ENCODE measurements at regions not wholly inside any gene's neighbourhood (a gene's known extent, or its start where the extent isn't known, plus 50 kb on each side); places are given as distances from the start of the nearest gene placed in this dataset.

GRCh38 chr2:36140391-36140790, 215.2 kb upstream of the CRIM1 start:
- Histone ChIP-seq H3K4me3 (ENCODE audit: low read depth in 1 of 3, low read length in 3 of 3) (no peak overlapping the region), H3K27ac (ENCODE audit: low read depth in 1 of 2, low read length in 2 of 2) (no peak overlapping the region), H3K36me3 (ENCODE audit: control insufficient read depth in 4 of 4, insufficient read depth in 3 of 4, low read depth in 1 of 4, low read length in 3 of 4) (no peaks in the 10 kb centered on the region), H3K27me3 (ENCODE audit: control insufficient read depth in 4 of 4, insufficient read depth in 4 of 4, low read length in 3 of 4) (no peaks in the 10 kb centered on the region), H3K4me1 (ENCODE audit: control insufficient read depth in 4 of 4, insufficient read depth in 4 of 4, low read length in 3 of 4) (no peaks in the 10 kb centered on the region), H3K9me3 (ENCODE audit: control insufficient read depth in 4 of 4, low read length in 3 of 4) (no peaks in the 10 kb centered on the region), H3K9ac (ENCODE audit: low read depth in 1 of 2, low read length in 2 of 2) (no peak overlapping the region)
- DNase-seq (ENCODE audit: low spot score), result no peak
- TF ChIP-seq MAX (IDR thresholded peaks at IDR 0.05), result no peak
- no peak for TF ChIP-seq REST (IDR thresholded peaks at IDR 0.05)

GRCh38 chr2:36137612-36138011, 218.0 kb upstream of the CRIM1 start:
- H3K4me1 ChIP-seq (ENCODE audit: control insufficient read depth in 4 of 4, insufficient read depth in 4 of 4, low read length in 3 of 4), result no peaks in the 10 kb centered on the region
- DNase-seq (ENCODE audit: low spot score), result no peak
- H3K27me3 ChIP-seq (ENCODE audit: control insufficient read depth in 4 of 4, insufficient read depth in 4 of 4, low read length in 3 of 4), result no peaks in the 10 kb centered on the region
- H3K9ac ChIP-seq (ENCODE audit: low read depth in 1 of 2, low read length in 2 of 2), result no peak overlapping the region
- H3K9me3 ChIP-seq (ENCODE audit: control insufficient read depth in 4 of 4, low read length in 3 of 4), result no peaks in the 10 kb centered on the region
- H3K36me3 ChIP-seq (ENCODE audit: control insufficient read depth in 4 of 4, insufficient read depth in 3 of 4, low read depth in 1 of 4, low read length in 3 of 4), result no peaks in the 10 kb centered on the region
- WGBS, result 80% methylated on average over 3 of the region's 3 CpGs
- no peak for TF ChIP-seq YY1 (IDR thresholded peaks at IDR 0.05)
- TF ChIP-seq HNF4A (conservative IDR thresholded peaks at IDR 0.05), result no peak
- no peak for TF ChIP-seq TAF1 (conservative IDR thresholded peaks at IDR 0.05)
- no peak for TF ChIP-seq RXRA (IDR thresholded peaks at IDR 0.05)
- TF ChIP-seq REST (IDR thresholded peaks at IDR 0.05), result no peak
- TF ChIP-seq CTCF (IDR thresholded peaks at IDR 0.05; ENCODE audit: low read depth, low read length, missing input control), result no peak
- TF ChIP-seq JUND (IDR thresholded peaks at IDR 0.05), result no peak
- TF ChIP-seq FOXA2 (IDR thresholded peaks at IDR 0.05), result no peak
- no peak for TF ChIP-seq RAD21 (IDR thresholded peaks at IDR 0.05)
- H3K27ac ChIP-seq (ENCODE audit: low read depth in 1 of 2, low read length in 2 of 2), result no peak overlapping the region
- H3K4me3 ChIP-seq (ENCODE audit: low read depth in 1 of 3, low read length in 3 of 3), result no peak overlapping the region
